ENCODE measurements at regions not wholly inside any gene's neighbourhood (a gene's known extent, or its start where the extent isn't known, plus 50 kb on each side); places are given as distances from the start of the nearest gene placed in this dataset.

DNA sequence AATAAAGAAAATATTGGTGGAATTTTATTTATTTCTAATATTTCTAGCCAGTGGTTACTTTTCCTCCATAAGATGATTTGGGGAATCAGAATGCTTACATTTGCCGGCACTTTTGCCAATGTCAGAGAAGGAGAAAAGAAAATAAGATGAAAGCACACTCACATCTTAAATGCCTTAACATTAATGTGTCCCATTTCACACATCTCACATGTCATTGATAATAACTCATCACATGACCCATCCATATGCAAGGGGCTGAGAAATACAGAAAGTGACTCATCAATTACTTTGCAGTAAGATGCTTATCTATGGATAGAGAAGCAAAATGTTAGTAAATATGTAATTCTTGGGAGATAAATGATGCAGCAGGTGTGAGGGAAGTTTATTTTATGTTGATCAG is 1531.0 kb downstream of the PCDH7 start:
- ChIA-PET POLR2A (no interaction called here), CTCF (ENCODE audit: unreplicated experiment) (no interaction called here)
- Histone ChIP-seq H3K27ac (ENCODE audit: low read depth, low read length, poor library complexity, severe bottlenecking) (no peak overlapping the region), H3K36me3 (ENCODE audit: insufficient read depth, low read length) (no peaks in the 10 kb centered on the region), H3K4me3 (ENCODE audit: low read depth, low read length, poor library complexity, severe bottlenecking) (no peak overlapping the region), H3K79me2 (ENCODE audit: insufficient read depth, low read depth, low read length) (no peaks in the 10 kb centered on the region), H3K9me2 (ENCODE audit: insufficient read depth, low read length) (no peaks in the 10 kb centered on the region), H3K4me1 (ENCODE audit: insufficient read depth, low read length, poor library complexity, severe bottlenecking) (no peaks in the 10 kb centered on the region), H2AFZ (ENCODE audit: low read length) (no peak overlapping the region), H3K4me2 (ENCODE audit: low read length) (no peak overlapping the region), H3K9me3 (ENCODE audit: low read length) (no peaks in the 10 kb centered on the region), H4K20me1 (ENCODE audit: insufficient read depth, low read length) (no peaks in the 10 kb centered on the region)
- intact Hi-C loops (cut with micrococcal nuclease; ENCODE audit: unreplicated experiment): no loop called here
- no TSS peak for BruUV-seq (replicated peaks)
- no peak for TF ChIP-seq EZH2phosphoT487 (IDR thresholded peaks at IDR 0.05; ENCODE audit: borderline replicate concordance, low read depth, low read length)
- TF ChIP-seq, protein P1, sequence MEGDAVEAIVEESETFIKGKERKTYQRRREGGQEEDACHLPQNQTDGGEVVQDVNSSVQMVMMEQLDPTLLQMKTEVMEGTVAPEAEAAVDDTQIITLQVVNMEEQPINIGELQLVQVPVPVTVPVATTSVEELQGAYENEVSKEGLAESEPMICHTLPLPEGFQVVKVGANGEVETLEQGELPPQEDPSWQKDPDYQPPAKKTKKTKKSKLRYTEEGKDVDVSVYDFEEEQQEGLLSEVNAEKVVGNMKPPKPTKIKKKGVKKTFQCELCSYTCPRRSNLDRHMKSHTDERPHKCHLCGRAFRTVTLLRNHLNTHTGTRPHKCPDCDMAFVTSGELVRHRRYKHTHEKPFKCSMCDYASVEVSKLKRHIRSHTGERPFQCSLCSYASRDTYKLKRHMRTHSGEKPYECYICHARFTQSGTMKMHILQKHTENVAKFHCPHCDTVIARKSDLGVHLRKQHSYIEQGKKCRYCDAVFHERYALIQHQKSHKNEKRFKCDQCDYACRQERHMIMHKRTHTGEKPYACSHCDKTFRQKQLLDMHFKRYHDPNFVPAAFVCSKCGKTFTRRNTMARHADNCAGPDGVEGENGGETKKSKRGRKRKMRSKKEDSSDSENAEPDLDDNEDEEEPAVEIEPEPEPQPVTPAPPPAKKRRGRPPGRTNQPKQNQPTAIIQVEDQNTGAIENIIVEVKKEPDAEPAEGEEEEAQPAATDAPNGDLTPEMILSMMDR (conservative IDR thresholded peaks at IDR 0.05; ENCODE audit: low read length): no peak
- no peak for DNase-seq (ENCODE audit: low spot score)

DNA sequence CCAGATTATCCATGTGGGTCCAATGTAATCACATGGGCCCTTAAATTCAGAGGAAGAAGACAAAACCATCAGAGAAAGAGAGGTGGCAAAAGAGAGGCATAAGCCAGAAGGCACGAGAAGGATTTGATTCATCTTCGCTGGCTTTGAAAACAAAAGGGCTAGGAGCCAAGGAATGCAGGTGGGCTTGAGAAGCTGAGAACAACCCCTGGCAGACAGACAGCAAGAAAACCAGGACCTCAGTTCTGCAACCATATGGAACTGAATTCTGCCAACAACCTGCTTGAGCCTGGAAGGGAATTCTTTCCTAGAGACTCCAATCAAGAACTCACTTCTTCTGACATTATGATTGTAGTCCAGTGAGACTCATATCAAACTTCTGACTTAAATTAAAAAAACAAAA is 1531.8 kb downstream of the PCDH7 start:
- Histone ChIP-seq H2AFZ (ENCODE audit: low read length) (no peak overlapping the region), H4K20me1 (ENCODE audit: insufficient read depth, low read length) (no peaks in the 10 kb centered on the region), H3K9me2 (ENCODE audit: insufficient read depth, low read length) (no peaks in the 10 kb centered on the region), H3K9me3 (ENCODE audit: low read length) (no peaks in the 10 kb centered on the region), H3K27ac (ENCODE audit: low read depth, low read length, poor library complexity, severe bottlenecking) (no peak overlapping the region), H3K4me2 (ENCODE audit: low read length) (no peak overlapping the region), H3K4me1 (ENCODE audit: insufficient read depth, low read length, poor library complexity, severe bottlenecking) (no peaks in the 10 kb centered on the region), H3K36me3 (ENCODE audit: insufficient read depth, low read length) (no peaks in the 10 kb centered on the region), H3K79me2 (ENCODE audit: insufficient read depth, low read depth, low read length) (no peaks in the 10 kb centered on the region), H3K4me3 (ENCODE audit: low read depth, low read length, poor library complexity, severe bottlenecking) (no peak overlapping the region)
- BruUV-seq (replicated peaks): no TSS peak
- DNase-seq (ENCODE audit: low spot score): no peak
- TF ChIP-seq, protein P1 (conservative IDR thresholded peaks at IDR 0.05; ENCODE audit: low read length): no peak
- no peak for TF ChIP-seq EZH2phosphoT487 (IDR thresholded peaks at IDR 0.05; ENCODE audit: borderline replicate concordance, low read depth, low read length)
- ChIA-PET POLR2A (interaction anchor here (0.6 kb wide), 1 partner anchor 98 kb away, joined by 3 read pairs; no protein-coding TSS in a partner anchor), CTCF (ENCODE audit: unreplicated experiment) (no interaction called here)
- intact Hi-C loops (cut with micrococcal nuclease; ENCODE audit: unreplicated experiment): no loop called here

DNA sequence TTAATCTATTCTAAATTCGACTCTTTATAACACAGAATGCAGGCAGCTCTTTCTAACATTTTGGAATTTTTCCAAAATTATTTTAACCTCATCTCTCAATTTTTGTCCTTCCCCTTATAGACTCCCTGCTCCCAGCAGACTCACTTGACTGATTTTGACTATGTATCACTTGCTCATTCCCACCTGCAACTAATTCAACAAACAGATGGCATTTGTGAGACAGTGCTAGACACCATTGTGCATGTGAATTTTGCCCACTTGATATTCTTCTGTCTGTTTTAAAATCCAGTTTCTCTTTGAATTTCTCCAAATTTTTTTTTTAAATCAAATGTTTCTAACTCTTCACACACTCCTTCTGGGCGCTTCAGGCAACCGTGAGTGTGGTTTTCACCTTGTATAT is 1534.0 kb downstream of the PCDH7 start:
- no peaks in the 10 kb centered on the region for H3K36me3 ChIP-seq (ENCODE audit: insufficient read depth, low read length)
- no peaks in the 10 kb centered on the region for H3K9me3 ChIP-seq (ENCODE audit: low read length)
- POLR2A ChIA-PET: no interaction called here
- H4K20me1 ChIP-seq (ENCODE audit: insufficient read depth, low read length): no peaks in the 10 kb centered on the region
- no peaks in the 10 kb centered on the region for H3K4me1 ChIP-seq (ENCODE audit: insufficient read depth, low read length, poor library complexity, severe bottlenecking)
- no peak overlapping the region for H3K27ac ChIP-seq (ENCODE audit: low read depth, low read length, poor library complexity, severe bottlenecking)
- H3K4me3 ChIP-seq (ENCODE audit: low read depth, low read length, poor library complexity, severe bottlenecking): no peak overlapping the region
- BruUV-seq (replicated peaks): no TSS peak
- H3K79me2 ChIP-seq (ENCODE audit: insufficient read depth, low read depth, low read length): no peaks in the 10 kb centered on the region
- TF ChIP-seq, protein P1 (conservative IDR thresholded peaks at IDR 0.05; ENCODE audit: low read length): no peak
- TF ChIP-seq EZH2phosphoT487 (IDR thresholded peaks at IDR 0.05; ENCODE audit: borderline replicate concordance, low read depth, low read length): no peak
- CTCF ChIA-PET (ENCODE audit: unreplicated experiment): no interaction called here
- intact Hi-C loops (cut with micrococcal nuclease; ENCODE audit: unreplicated experiment): no loop called here
- DNase-seq (ENCODE audit: low spot score): no peak
- H2AFZ ChIP-seq (ENCODE audit: low read length): no peak overlapping the region
- no peak overlapping the region for H3K4me2 ChIP-seq (ENCODE audit: low read length)
- H3K9me2 ChIP-seq (ENCODE audit: insufficient read depth, low read length): no peaks in the 10 kb centered on the region
